Smooth muscle cell (in vitro differentiated cells): ENCODE measurements at regions not wholly inside any gene's neighbourhood (a gene's known extent, or its start where the extent isn't known, plus 50 kb on each side); places are given as distances from the start of the nearest gene placed in this dataset.

ENCODE experiments used
- DNase-seq: peaks from one replicate; lab custom pipeline; 2025; ENCODE audit not compliant: unreplicated experiment; lab: John Stamatoyannopoulos, UW
- H2AFZ ChIP-seq: fragments of 200-600 bp; sonication (generic); 2 replicates; pipeline ENCODE4 v1.6.0; 2016; ENCODE audit warnings: antibody characterized with exemption, low read depth, mild to moderate bottlenecking
- H3F3A ChIP-seq: fragments of 200-600 bp; sonication (generic); 2 replicates; pipeline ENCODE4 v1.6.0; 2017; ENCODE audit warnings: antibody characterized with exemption, low read depth
- H3K27ac ChIP-seq: fragments of 200-600 bp; sonication (generic); 2 replicates; pipeline ENCODE4 v1.5.1; 2016; ENCODE audit warnings: low read depth, mild to moderate bottlenecking
- H3K27me3 ChIP-seq: fragments of 200-600 bp; sonication (generic); 2 replicates; pipeline ENCODE4 v1.6.1; 2016; ENCODE audit warnings: low read depth, mild to moderate bottlenecking
- H3K36me3 ChIP-seq: fragments of 200-600 bp; sonication (generic); 2 replicates; pipeline ENCODE4 v1.5.1; 2016; ENCODE audit warnings: low read depth
- H3K4me1 ChIP-seq: fragments of 200-600 bp; sonication (generic); 2 replicates; pipeline ENCODE4 v1.5.1; 2016; ENCODE audit warnings: low read depth
- H3K4me2 ChIP-seq: fragments of 200-600 bp; sonication (generic); 2 replicates; pipeline ENCODE4 v1.6.0; 2016; ENCODE audit warnings: mild to moderate bottlenecking
- H3K4me3 ChIP-seq: fragments of 200-600 bp; sonication (generic); 2 replicates; pipeline ENCODE4 v1.5.1; 2016; ENCODE audit warnings: mild to moderate bottlenecking
- H3K79me2 ChIP-seq: fragments of 200-600 bp; sonication (generic); 2 replicates; pipeline ENCODE4 v1.6.0; 2016; ENCODE audit warnings: low read depth, mild to moderate bottlenecking
- H3K9ac ChIP-seq: fragments of 200-600 bp; sonication (generic); 2 replicates; pipeline ENCODE4 v1.6.0; 2016; ENCODE audit warnings: low read depth
- H3K9me3 ChIP-seq: fragments of 200-600 bp; sonication (generic); replicated peaks from 2 replicates; pipeline ENCODE4 v1.5.1; 2016; ENCODE audit warnings: low read depth
- H4K20me1 ChIP-seq: fragments of 200-600 bp; sonication (generic); 2 replicates; pipeline ENCODE4 v1.6.0; 2016; ENCODE audit warnings: low read depth
- CTCF ChIP-seq: fragments of 200-600 bp; sonication (generic); IDR thresholded peaks from 2 replicates; pipeline ENCODE4 v1.5.1; 2017; ENCODE audit warnings: borderline replicate concordance, mild to moderate bottlenecking, antibody characterized with exemption; ENCODE audit not compliant: insufficient read depth, poor library complexity, severe bottlenecking
- WGBS: methylation state at CpG from one replicate; pipeline ENCODE4 v1.1.7; 2016; ENCODE audit warnings: low lambda C conversion rate; 5-methylcytosine and 5-hydroxymethylcytosine counted together

GRCh38 chr6:1055015-1055921, 256.6 kb upstream of the FOXQ1 start:
- Histone ChIP-seq H3K4me3 (no peak overlapping the region), H3K36me3 (no peaks in the 10 kb centered on the region), H3F3A (no peaks in the 10 kb centered on the region), H3K9ac (no peak overlapping the region), H2AFZ (no peak overlapping the region), H3K9me3 (no peaks in the 10 kb centered on the region), H3K4me1 (no peaks in the 10 kb centered on the region), H3K4me2 (no peak overlapping the region), H3K27ac (no peak overlapping the region), H3K79me2 (no peaks in the 10 kb centered on the region), H4K20me1 (no peaks in the 10 kb centered on the region), H3K27me3 (no peaks in the 10 kb centered on the region)
- TF ChIP-seq CTCF = no peak
- DNase-seq = no peak
- WGBS = 86% methylated on average over 16 of the region's 16 CpGs

- no peaks in the 10 kb centered on the region for H3F3A ChIP-seq
- no peak overlapping the region for H2AFZ ChIP-seq
- H3K9me3 ChIP-seq = no peaks in the 10 kb centered on the region
- no peaks in the 10 kb centered on the region for H3K27me3 ChIP-seq
- TF ChIP-seq CTCF = no peak
- H3K4me2 ChIP-seq = no peak overlapping the region
- DNase-seq = no peak
- no peaks in the 10 kb centered on the region for H4K20me1 ChIP-seq
- WGBS = 97% methylated on average over 3 of the region's 3 CpGs
- H3K79me2 ChIP-seq = no peaks in the 10 kb centered on the region
- no peak overlapping the region for H3K27ac ChIP-seq
- no peak overlapping the region for H3K9ac ChIP-seq
- H3K36me3 ChIP-seq = no peaks in the 10 kb centered on the region
- no peaks in the 10 kb centered on the region for H3K4me1 ChIP-seq
- no peak overlapping the region for H3K4me3 ChIP-seq
These were observed 257.3 kb upstream of the FOXQ1 start for GRCh38 chr6:1054653-1055014.

- H3K27ac ChIP-seq = no peak overlapping the region
- H3K9ac ChIP-seq = no peak overlapping the region
- H3K27me3 ChIP-seq = no peaks in the 10 kb centered on the region
- DNase-seq = no peak
- no peak for TF ChIP-seq CTCF
- H4K20me1 ChIP-seq = no peaks in the 10 kb centered on the region
- no peak overlapping the region for H2AFZ ChIP-seq
- H3K4me1 ChIP-seq = no peaks in the 10 kb centered on the region
- no peaks in the 10 kb centered on the region for H3K9me3 ChIP-seq
- 69% methylated on average over 7 of the region's 7 CpGs for WGBS
- no peak overlapping the region for H3K4me2 ChIP-seq
- H3K79me2 ChIP-seq = no peaks in the 10 kb centered on the region
- H3K36me3 ChIP-seq = no peaks in the 10 kb centered on the region
- H3F3A ChIP-seq = no peaks in the 10 kb centered on the region
- no peak overlapping the region for H3K4me3 ChIP-seq
These were observed 258.3 kb upstream of the FOXQ1 start for GRCh38 chr6:1053586-1053985.

GRCh38 chr6:1052262-1052661, 259.6 kb upstream of the FOXQ1 start:
- no peak for DNase-seq
- Histone ChIP-seq H3K4me3 (no peak overlapping the region), H3K27me3 (no peaks in the 10 kb centered on the region), H3K79me2 (no peaks in the 10 kb centered on the region), H3K27ac (no peak overlapping the region), H3F3A (no peaks in the 10 kb centered on the region), H3K9me3 (no peaks in the 10 kb centered on the region), H2AFZ (no peak overlapping the region), H3K36me3 (no peaks in the 10 kb centered on the region), H4K20me1 (no peaks in the 10 kb centered on the region), H3K9ac (no peak overlapping the region), H3K4me2 (no peak overlapping the region), H3K4me1 (no peaks in the 10 kb centered on the region)
- WGBS = 88% methylated on average over 3 of the region's 3 CpGs
- no peak for TF ChIP-seq CTCF
